Superior temporal gyrus (tissue), 1 donor: ENCODE measurements at regions not wholly inside any gene's neighbourhood (a gene's known extent, or its start where the extent isn't known, plus 50 kb on each side); places are given as distances from the start of the nearest gene placed in this dataset.
"Not testable (repeated sequence)": the region's sequence is repeated elsewhere in the genome, so short reads cannot be mapped to it uniquely, and the experiment has no call there.

ENCODE experiments used
- DNase-seq: peaks from one replicate; pipeline ENCODE4 v3.0.0-alpha.2; 2016; ENCODE audit errors: extremely low spot score

GRCh38 chr15:61404567-61404966 is 175.5 kb upstream of the RORA start:
- no peak for DNase-seq

DNA sequence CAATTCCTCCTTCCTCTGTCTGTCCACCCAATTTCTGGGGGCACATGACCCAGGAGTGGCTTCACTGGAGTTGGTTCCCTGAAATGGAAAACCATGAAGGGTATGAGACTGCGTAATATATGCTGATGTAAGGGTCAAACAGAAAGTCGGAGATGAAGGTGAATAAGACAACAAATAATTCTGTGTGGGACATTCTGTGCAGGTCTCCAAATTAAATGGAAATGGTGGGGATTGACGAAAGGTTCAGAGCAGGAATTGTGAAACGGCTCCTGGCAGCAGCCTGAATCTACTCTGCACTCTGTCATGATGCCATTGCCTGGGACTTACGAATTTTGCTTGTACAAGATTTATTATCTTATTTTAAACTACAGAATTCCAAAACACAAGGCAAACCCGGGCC is 174.8 kb upstream of the RORA start:
- no peak for DNase-seq

DNA sequence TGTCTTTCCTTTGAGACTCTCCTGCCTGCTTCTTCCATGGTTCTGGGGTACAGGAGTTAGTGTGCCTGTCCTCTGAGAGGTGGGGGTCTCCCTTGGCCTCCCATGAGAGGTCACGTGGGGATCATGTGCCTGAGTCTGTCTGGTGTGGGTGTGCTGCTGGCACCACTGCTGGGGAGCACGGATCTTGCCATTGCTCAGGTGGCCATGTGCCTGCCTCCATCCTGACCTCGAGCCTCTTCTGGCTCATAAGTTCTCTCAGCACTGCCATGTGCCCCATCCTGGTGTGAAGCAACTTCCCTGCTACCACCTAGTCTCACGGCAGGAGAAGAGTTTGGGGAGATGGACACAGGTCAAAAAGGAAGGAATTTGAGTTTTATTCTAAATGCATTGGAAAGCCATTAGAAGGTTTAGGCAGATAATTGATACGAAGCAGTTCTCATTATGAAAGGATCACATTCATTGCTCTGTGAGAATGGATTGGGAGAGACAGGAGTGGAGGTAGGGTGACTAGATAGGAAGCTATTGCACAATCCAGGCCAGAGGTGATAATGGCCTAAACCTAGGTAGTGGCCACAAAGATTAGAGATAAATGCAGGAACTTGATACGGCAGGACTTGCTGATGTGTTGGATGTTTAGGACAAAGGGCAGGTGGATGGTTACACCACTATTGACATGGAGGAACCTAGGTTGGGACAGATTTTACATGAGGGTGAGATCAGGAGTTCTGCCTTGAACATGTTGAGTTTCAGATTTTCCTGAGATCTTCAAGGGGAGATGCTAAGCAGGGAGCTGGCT is 173.0 kb upstream of the RORA start:
- no peak for DNase-seq

DNA sequence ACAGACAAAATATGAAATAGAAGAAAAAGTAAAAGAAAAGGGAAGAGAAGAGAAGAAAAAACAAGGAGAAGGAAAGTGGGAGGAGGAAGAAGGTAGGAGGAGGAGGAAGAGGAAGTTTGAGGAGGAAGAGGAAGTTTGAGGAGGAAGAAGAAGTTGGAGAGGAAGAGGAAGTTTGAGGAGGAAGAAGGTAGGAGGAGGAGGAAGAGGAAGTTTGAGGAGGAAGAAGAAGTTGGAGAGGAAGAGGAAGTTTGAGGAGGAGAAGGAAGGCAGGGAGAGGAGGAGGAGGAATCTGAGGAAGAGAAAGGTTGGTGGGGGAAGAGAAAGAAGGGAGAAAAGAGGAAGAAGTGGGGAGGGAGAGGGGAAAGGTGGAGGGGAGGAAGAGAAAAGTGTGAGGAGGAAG is 169.2 kb upstream of the RORA start:
- DNase-seq = no peak

- no peak for DNase-seq
Measured at GRCh38 chr15:61396235-61396919, 167.3 kb upstream of the RORA start.

DNA sequence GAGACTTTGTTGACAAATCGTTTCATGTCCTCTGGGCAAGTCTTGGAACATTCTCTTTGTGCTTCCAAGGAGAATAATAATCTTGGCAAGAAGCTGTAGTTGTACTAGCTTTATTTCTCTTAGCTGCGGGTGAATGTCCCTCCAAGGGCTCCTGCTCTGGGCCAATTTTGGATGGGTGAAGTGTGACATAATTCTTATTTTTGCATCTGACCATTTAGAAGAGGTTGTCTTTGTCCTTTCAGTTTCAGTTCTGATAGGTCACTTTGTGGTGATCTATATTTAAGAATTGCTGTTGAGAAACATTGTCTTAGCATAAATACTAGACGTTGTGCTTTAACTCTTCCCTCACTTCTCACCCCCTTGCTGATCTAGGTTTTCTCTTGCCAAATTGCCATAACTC is 164.8 kb upstream of the RORA start:
- peak; percentile 12 for DNase-seq

DNA sequence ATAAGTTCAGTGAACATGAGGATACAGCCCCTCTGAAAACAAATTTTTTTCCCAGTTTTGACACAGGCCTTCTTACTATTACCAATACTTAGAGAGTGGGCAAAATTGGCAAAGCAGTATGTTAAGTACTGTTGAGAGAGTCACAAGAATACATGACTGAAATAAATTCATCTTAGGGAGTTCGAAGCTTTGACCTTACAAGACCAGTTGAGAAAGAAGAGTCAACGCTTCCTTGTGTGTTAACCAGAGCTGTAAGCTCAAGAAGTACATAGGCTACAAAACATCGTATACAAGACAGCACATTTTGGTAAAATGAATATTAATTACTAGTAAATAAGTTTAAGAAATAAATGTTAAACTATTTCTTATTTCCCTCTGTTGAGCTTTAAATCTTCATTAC is 164.4 kb upstream of the RORA start:
- DNase-seq = peak; percentile 9

- DNase-seq = no peak
Measured at GRCh38 chr15:61390138-61390537, 161.0 kb upstream of the RORA start.

DNA sequence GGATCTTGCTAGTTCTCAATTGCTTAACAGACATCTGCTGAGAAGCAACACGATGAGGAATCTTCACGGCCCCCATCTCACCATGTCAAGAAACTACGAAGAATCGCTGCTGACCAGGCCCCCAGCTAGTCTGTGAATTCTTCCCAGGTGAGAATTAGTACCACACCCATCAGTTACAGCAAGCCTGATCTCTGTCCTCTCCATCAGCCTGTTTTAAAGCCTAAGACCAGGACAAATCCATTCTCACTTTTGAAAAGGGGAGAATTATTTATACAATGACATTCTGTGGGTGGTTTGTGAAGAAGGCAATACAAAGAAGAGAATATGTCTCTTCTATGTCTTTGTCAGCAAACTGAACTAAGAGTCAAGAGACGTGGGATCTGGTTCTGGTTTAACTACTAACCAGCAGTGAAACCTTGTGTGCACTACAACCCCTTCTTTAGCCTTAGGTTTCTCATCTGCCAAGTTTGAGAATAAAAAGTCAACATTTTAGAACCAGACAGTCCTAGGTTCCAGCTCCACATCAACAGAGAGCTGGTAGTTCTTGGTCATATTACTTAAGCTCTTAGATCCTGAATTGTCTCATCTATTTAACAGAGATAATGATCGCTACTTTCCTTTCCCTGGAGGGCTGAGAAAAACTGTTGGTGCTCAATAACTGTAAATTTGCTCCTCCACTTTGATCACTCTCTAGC is 160.4 kb upstream of the RORA start:
- DNase-seq = no peak

- no peak for DNase-seq
Measured at GRCh38 chr15:61387675-61388074, 158.6 kb upstream of the RORA start.

- DNase-seq = no peak
Measured at GRCh38 chr15:61383421-61383820, 154.3 kb upstream of the RORA start.

GRCh38 chr15:61382927-61383326 is 153.8 kb upstream of the RORA start:
- no peak for DNase-seq

- DNase-seq = no peak
Measured at GRCh38 chr15:61381501-61381900, 152.4 kb upstream of the RORA start.

- no peak for DNase-seq
Measured at GRCh38 chr15:61380270-61380669, 151.2 kb upstream of the RORA start.

DNA sequence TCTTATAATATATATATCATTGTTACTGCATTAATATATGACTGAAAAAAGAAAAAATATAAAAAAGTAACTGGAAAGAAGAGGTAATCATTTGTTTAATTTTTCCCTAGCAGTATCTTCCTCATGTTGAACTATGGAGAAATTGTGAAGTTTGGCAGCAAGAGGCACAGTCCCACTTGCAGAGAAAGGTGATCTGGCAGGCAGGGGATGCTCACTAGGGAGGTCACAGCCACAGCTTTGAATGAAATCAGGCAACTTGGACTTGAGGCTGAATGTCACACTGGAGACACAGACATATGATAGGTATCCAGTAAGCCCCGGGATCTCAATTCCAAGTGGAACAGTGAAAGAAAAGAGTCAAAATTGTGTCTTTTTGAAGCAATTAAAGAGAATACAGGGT is 149.9 kb upstream of the RORA start:
- no peak for DNase-seq

- no peak for DNase-seq
Measured at GRCh38 chr15:61376961-61377360, 147.9 kb upstream of the RORA start.

GRCh38 chr15:61376516-61376915 is 147.4 kb upstream of the RORA start:
- DNase-seq = no peak

DNA sequence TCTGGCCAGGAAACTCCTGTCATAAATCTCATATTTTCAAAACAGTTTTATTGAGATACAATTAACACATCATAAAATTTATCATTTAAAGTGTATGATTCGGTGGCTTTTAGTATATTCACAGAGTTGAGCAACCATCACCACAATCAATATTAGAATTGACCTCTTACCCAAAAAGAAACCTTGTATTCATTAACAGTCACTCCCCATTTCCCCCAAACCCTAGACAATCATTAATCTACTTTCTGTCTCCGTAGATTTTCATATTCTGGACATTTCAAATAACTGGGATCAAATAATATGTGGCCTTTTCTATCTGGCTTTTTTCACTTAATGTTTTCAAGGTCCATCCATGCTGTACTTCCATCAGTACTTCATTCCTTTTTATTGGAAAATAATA is 145.7 kb upstream of the RORA start:
- DNase-seq = no peak

DNA sequence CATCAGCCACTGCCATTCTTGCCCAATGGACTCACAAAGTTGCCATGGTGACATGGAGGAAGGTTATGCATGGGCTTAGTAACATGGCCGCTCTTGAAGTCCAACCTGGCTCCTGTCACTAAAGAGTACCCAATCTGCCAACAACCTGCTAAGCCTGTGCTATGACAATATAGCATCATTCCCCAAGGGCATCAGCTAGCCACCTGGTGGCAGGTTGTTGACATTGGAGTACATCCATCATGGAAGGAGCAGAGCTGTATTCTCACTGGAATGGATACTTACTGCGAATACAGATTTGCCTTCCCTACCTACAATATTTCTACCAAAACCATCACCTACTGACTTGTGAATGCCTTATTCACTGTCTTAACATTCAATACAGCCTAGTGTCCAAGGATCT is 138.9 kb upstream of the RORA start:
- DNase-seq = no peak

- DNase-seq = no peak
Measured at GRCh38 chr15:61364871-61365270, 135.8 kb upstream of the RORA start.

DNA sequence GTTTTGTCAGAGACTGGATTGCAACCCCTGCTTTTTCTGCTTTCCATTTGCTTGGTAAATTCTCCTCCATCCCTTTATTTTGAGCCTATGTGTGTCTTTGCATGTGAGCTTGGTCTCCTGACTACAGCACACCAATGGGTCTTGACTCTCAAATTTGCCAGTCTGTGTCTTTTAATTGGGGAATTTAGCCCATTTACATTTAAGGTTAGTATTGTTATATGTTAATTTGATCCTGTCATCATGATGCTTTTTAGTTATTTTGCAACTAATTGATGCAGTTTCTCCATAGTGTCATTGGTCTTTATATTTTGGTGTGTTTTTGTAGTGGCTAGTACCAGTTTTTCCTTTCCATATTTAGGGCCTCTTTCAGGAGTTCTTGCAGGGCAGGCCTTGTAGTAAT is 133.8 kb upstream of the RORA start:
- not testable (repeated sequence) for DNase-seq

- no peak for DNase-seq
Measured at GRCh38 chr15:61344293-61344692, 115.2 kb upstream of the RORA start.

DNA sequence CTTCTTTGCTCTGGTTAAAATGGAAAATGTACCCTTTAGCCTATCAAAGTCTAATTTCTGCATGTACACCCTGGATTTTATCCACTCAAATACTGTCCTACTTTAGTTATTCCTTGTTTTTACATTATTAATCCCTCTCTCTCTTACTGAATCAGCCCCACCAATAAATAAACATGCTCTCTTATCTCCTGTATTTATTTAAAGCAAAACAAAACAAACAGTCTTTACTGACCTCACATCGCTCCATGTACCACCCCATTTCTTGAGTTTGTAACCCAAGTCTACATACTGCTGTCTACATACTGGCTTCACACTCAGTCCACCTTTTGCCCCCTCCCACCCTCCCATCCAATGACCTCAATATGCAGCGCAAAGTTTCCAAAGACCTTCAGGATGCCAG is 113.3 kb upstream of the RORA start:
- DNase-seq = no peak
